Activated CD4-positive, alpha-beta T cell treated with anti-CD3 and anti-CD28 coated beads, Interleukin-2, Interleukin-6, amounts not matched to agents 100 ng/mL and 50 ng/mL, durations not matched to agents 16 hours and 8 hours (primary cell): ENCODE measurements at regions not wholly inside any gene's neighbourhood (a gene's known extent, or its start where the extent isn't known, plus 50 kb on each side); places are given as distances from the start of the nearest gene placed in this dataset.

Experiments used
- DNase-seq: peaks from one replicate; pipeline ENCODE4 v3.0.0-alpha.2; 2020

DNA sequence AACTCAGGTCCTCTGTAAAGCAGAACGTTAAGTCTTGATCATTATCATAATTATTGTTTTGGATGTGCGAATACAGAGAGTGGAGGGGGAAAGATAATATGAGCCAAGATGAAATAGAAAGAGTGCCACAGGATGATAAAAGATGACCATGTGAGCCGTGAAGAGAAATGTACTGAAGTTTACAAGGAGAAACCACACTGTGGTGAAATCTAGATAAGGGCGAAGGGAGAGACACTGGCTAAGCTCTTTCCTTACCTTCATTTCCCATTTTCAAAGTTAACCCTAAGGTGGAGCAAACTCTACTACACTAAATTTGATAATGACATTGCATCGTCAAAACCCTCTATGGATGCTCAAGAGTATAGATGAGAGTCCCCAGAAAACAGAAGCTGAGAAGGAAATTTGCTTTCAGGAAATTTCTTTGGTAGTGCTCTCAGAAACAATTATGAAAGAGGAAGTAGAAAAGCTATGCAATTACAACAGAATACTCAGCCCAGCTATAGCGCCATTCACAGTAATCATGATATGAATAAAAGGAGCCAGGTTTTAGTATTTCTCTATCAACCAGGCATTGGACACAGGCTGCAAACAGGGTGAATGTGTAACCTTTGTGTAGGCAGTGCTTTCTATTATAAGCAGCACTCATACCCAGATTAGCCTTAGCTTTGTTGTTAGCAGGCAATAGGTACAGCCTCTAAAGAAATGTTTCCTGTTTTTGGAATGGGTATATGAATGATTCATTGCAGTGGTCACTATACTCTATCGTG lies 1080.7 kb downstream of the GRIK2 start:
- DNase-seq: no peak

DNA sequence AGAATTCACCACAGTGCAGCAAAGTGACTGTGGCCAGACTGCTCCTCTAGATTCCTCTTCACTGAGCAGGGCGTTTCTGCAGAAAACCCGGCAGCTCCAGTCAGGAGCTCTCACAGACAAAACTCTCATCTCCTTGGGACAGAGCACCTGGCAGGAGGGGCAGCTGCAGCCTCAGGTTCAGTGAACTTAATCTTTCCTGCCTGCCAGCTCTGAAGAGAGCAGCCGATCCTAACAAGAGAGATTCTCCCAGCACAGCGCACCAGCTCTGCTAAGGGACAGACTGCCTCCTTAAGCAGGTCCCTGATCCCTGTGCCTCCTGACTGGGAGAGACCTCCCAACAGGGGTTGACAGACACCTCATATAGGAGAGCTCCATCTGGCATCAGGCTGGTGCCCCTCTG lies 1065.5 kb downstream of the GRIK2 start:
- DNase-seq: no peak

DNA sequence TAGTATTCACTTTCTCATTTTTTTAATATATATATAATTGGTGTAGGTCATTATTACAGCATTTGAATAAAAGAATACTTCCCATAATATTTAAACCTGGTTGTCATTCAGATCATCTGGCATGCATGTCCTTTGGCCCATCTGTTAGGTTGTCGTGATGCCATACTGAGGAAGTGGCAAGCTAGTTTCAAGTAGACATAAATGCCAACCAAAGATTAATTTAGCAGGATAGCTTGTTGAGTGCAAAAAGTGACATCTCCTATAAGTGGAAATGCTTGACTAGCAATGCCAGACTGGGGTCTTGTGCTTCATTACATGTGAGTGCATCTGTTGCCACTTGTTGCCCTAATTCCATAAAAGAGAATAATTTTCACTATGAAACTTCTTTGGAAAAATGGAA lies 1044.7 kb downstream of the GRIK2 start:
- no peak for DNase-seq

DNA sequence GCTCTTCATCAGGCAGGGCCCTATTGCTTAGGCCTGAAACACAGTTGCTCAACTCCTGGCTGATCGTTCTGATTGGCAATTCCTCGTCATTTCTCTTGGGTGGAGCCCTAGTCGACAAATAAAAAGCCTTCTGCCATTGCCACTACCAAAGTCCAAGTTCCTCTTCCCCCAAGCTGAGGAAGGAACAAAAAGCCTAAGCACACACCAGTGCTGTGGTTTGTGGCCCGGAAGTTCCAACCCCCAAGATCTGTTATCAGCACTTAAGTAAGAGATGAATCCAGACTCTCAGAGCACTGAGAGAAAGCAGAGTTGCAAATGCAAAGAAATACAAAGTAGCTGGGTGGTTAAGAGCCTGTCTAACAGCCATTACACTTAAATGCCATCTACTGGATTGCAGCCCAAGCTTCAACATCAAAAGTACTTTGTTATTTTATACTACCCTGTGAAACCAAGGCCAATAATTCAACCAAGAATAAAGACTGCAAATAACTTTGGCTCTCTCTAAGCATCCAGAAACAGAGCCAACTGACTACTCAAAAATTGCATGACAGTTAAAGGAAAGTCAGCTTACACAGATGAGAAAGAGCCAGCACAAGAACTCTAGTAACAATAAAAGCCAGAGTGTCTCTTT lies 1024.0 kb downstream of the GRIK2 start:
- DNase-seq: peak; percentile 3

DNA sequence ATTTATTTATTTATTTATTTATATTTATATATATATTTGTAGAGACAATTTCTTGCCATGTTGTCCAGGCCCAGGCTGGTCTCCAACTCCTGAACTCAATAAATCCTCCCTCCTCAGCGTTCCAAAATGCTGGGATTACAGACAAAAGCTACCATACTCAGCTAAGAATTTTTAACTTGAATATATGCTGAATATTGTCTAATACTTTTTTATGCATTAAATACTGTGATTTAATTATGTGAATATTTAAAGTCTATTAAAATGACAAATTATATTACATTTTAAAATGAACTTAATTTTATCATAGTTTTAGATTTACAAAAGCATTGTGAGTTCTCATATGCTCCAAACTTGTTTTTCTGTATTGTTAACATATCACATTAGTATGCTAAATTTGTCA lies 1022.4 kb downstream of the GRIK2 start:
- DNase-seq: no peak

DNA sequence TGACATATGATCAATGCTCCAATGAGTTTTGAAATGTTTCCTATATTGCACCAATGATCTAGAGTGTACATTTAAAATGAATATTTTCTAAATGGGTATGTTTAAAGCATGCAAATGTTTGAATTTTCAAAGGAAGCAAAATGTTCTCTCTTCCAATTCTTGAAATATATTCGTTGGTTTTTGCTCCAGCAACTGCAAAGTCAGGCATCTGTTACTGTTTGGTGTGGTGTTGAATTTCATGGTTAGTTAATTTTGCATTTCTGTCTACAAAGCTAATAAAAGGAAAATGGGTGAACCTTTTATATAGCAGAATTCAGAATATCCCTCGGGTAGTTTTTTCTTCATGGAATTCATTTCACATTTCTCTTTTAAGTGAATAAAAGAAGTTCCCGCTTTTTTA lies 1018.3 kb downstream of the GRIK2 start:
- DNase-seq: no peak

DNA sequence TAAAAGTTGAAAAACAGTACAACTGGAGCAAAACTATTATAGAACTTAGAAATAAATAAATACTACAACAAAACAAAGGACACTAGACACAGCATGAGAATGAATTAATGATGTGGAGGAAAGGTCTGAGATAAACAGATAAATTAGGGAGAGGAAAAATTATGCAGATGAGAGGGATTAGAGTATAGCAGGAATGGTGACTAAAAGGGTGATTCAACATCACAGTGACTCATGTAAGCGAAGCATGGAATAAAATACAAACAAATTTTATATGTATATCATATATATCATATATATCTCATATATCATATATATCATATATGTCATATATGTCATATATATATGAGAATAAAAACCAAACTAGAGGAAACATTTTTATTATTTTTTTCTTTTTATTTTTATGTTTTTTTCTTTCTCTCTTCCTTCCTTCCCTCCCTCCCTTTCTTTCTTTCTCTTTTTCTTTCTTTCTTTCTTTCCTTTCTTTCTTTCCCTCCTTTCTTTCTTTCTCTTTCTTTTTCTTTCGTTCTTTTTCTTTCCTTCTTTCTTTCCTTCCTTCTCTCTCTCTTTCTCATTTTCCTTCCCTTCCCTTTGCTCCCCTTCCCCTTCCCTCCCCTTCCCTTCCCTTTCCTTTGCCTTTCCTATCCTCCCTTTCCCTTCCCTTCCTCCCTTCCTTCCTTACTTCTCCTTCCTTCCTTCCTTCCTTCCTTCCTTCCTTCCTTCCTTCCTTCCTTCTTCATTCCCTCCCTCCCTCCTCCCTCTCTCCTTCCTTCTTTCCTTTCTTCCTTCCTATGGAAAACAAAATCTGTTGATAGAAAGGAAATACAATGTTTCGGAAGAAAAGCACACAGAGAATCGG lies 1014.6 kb downstream of the GRIK2 start:
- DNase-seq: no peak

DNA sequence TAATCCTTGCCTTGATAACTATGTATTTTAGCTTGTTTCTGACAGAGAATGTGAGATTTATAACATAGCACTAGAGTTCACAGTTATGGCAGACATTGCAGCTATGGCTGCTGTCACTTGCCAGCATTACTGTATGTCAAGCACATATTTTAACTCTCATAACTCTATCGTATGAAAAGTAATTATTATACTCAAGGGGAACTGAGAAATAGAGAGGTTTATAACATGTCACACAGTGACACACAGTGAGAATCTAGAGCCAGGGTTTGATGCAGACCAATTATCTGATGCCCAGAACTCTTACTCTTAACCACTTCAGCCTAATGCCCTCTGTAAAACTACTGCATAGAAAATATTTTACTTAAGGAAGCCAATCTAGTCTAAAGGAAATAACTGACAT lies 1012.4 kb downstream of the GRIK2 start:
- no peak for DNase-seq

DNA sequence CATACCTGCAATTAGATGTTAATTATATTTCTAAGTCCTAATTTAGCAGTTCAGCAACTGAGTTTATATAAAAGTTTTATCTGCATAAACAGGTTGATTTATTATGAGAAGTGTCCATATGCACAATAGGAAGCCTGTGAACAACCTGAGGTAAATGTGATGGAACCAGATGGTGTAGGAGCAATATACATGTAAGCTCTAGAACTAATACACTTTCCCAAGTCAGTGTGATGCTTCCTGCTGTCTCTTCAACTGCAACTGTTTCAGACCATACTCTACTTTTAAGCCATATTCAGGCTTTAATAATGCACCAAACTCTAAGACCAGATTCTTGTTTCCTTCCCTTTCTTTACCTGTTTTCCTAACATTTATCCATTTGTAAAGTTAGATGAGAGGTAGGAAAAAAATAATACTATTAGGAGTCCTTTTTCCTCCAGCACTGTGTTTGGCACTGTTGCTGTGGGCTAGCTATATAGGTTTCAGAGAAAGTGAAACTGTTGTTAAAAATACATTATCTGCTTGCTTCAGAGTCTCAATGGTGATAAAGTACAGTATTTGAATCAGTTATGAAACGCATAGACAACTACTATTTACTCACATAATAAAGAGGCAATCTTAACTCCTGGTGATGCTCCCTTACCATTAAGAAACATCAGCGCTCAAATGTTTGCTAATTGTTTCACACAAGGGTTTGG lies 1009.3 kb downstream of the GRIK2 start:
- DNase-seq: no peak

DNA sequence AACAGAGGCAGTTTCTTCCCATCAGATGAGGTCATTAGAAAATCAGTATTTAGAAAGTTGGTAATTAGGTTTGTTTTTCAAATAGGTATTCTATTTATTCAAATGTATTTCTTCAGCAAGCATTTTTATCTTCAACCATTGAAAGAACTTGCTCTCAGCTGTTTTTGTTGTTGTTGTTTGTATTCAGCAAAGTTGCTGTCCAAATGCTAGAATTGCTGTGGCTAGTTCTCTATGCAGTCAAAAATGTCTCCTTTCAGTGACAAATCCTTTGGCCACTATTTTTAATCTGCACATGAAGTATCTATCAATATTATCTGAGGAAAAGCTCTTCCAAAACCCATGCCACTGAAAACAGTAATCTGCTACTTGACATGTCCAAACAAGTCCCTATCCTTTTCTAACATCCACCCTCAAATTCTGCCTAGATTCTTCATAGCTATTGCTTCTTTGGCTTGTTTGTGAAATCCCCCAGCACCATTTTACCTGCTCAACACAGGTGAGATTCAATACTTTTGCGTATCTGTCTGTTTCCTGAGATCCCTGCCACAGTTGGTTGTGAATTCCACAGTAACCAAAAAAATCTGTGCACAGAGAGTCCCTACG lies 1005.4 kb downstream of the GRIK2 start:
- no peak for DNase-seq

DNA sequence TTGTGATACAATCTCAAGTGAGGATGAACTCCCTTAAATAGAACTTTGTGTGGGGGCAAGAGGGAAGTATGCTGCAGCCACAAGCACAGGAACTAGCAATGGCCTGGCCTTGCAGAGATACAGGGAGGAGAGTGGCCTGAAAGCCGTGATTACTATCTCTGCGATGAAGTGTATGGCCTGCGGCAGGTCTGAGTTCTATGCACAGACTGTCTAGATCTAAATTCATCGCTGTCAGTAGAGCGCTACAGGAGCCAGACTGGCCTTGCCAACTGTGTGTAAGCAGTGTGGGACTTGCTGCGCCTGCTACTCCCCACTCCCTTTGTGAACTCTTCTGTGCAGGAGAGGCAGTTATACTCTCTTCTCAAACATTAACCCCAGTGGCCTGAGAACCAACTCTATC lies 997.0 kb downstream of the GRIK2 start:
- DNase-seq: no peak

DNA sequence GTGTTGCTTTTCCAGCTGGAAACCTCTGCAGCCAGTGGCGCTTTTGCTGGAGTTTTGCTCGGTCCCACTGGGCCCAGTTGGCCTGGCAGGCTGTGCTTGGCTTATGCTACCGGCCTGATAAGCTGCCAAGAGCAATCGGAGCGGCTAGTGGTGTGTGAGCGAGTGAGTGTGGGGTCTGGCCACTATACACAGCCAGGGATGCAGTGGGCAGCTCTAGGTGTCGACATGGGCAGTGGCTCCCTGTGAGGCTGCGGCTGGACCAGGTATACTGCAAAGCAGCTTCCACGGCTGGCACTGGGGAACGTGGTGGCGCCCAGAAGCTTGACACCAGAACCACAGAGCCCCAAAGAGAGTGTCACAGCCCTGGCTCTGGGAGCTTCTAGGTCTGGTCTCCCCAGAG lies 996.5 kb downstream of the GRIK2 start:
- DNase-seq: no peak

DNA sequence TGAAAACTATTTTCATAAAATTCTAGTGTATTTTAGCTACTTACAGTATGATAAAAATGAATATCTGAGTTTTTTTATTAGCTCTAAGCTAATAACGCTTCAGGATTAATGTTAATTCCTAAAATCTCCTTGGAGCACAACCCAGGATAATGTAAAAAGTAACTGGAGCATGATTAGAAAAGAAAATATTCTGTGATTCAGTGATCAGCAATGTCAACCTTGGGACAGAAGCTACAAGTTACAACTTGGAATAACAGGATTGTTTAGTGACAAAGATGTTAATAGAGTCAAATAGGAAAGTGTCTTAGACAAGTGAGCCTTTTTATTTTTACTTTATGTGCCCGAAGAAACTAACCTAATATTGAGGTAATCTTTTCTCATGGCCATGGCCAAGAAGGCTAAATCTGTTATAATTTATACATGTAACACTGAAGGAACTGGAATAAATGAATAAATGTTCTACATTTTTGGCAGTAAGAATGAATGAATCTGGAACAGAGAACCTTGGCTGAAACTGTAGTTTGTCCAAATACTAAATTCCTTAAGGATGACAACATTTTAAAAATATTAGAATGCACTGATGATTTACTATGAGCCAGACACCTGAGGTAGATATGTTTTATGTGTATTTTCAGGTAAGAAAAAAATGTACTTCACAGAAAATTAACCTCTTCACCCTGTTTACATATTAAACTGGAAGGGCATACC lies 994.0 kb downstream of the GRIK2 start:
- no peak for DNase-seq

DNA sequence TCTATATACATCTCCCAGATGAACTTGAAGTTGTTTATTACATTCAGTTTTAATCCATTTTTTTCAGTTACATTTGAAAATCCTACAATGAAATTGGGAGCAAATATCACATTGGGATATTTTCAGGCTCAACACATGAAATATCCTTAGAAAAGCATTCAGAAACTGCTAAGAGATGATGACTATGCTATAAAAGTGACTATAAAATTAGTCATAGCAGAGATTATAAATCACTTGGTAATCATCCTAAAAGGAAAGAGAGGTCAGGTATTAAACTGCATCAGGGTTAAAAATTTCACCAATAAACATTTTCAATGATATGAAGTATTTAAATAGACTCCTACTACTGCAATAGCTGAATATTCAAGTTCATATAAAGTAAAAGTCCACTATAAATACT lies 987.7 kb downstream of the GRIK2 start:
- no peak for DNase-seq

DNA sequence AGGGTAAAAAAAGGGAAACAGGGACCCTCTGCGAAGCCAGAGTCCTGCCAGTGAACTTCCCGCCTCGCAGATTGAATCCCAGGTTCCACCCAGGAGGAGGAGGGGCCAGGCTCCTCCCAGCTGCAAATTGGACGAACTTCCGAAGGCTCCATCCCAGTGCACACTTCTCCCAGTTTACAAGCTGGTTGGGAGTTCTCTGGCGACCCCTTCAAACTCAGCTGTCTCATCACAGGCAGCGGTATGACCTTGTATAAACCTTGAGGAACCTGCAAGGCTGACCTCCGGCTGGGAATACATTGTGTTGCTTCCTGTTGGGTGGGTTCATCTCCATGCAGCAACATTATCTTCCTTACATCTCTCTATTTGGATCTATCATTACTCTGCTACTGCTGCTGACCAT lies 962.7 kb downstream of the GRIK2 start:
- no peak for DNase-seq

DNA sequence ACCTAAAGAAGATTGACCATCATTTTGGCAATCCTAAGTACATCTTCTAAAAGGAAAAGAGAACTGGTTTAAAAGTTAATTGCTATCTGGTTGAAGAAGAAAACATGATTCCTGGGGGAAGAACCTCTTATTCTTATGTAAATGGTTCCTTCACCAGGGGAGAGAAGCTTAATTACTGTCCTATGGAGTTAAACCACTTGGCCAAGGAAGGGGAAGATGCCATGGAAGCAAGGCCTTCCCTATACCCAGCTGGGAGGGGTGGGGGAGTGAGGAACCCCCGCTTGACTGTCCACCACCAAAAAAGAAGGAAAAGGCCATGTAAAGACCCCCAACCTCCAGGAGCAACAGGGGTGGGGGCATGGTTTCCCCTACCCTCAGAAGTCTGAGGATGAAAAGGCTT lies 962.1 kb downstream of the GRIK2 start:
- no peak for DNase-seq

DNA sequence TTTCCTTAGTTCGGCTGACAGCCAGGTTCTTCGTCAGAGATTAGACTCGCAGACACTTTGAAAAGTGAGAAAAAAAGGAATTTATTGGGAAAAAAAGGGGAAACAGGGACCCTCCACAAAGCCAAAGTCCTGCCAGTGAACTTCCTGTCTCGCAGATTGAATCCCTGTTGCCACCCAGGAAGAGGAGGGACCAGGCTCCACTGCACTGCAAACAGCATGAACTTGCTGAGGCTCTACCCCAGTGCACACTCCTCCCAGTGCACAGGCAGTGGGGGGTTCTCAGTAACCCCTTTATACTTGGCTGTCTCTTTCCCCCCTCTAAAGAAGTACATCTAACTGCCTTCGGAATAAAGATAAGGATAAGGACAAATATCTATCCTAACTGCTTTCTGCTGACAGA lies 959.0 kb downstream of the GRIK2 start:
- DNase-seq: no peak

DNA sequence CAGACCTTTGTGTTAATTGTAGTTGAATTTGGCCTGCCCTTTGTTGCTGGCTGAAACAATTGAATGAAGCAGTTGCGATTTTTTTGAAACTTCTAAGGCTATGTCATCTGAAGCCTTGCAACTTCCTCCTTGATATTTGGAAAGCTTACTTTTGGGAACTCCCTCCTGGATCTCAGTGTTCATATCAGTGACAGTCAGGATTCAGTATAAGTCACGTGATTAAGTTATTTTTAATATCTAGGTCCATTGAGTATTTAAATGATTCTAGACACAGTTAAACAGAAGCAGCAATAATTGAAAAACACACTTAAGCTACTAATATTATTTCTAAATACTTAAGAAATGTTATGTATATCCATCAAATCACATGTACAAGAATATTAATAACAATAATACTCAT lies 951.3 kb downstream of the GRIK2 start:
- no peak for DNase-seq

DNA sequence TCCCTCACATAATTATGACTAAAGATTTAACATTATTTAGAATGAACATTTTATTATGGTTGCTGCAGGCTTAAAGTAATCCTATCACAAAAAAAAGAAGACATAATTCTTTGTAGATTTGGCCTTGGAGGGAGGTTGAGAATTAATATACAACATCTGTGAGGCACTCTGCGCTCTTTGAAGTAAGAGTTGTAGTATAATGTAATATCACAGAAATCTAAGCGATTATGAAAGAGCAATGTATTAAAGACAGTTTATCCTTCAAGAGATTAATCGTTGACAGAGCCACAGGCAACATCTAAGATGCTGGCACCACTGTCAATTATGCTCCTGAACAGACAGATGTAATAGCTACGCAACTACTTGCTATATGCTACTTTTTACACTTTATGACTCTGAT lies 946.8 kb downstream of the GRIK2 start:
- DNase-seq: no peak

DNA sequence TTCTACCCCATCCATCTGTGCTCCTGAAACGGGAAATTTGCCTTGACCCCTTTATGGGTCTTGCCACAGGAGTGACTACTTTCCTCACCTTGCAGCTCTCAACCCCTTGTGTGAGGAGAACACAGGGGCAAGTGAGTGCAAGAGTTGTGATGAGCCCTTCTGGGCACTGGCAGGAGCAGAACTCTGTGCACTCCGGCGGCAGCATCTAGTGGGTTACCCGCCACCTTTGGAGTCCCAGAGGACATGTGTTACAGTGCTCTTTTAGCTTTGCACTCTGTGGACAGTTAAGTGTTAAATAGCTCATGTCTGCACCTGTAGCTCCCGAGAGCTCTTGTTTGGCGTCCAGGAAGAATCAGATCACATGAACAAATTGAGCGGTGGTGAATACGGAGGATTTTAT lies 940.2 kb downstream of the GRIK2 start:
- DNase-seq: no peak

DNA sequence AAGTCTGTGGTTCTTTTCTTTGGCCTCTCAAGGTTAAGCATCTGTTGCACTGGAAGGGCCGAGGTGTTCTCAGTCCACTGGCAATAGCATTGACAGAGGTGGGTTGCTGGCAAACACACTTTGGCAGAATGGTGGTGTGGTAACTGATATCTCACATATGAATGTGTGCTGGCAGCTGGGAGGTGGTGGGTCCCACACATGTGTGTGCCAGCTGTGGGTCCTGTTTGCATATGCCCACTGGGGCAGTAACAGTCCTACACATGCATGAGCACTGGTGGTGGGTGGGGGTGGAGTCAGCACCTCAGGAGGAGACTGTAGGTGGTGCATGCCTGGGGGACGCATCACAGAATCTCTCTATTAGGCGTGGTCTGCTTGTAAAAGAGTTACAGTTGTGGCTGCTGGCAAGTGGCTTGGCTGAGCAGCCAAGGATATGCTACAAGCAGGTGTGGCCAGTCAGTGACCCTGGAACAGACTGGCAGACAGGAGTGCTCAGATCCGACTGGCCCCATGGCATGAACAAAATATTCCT lies 934.3 kb downstream of the GRIK2 start:
- DNase-seq: no peak

DNA sequence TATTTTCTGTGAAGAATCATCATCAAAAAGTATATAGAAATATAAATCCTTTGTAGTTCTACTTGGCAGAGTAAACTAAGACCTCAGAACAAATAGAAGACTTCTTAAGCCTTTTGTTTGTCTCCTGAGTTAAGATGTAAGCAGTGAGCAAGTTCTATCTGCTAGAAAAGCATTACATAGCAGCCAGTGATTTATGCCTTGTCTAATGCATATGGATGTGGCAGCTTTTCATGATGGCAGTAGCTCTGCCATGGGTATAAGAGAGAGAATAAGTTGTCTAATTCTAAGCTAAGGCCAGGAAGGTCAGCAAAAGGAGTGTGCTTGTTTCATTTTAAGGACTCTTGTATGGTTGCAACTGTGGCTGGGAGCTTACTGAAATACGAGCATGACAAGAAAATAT lies 920.2 kb downstream of the GRIK2 start:
- DNase-seq: no peak
